Left renal cortex interstitium (tissue), 4 donors: ENCODE measurements at regions not wholly inside any gene's neighbourhood (a gene's known extent, or its start where the extent isn't known, plus 50 kb on each side); places are given as distances from the start of the nearest gene placed in this dataset.

ENCODE experiments used
- DNase-seq, 4 donors: peaks; one replicate each; pipeline ENCODE4 v3.0.0-alpha.2; 2013; ENCODE audit warnings: low read depth in 4 of 4, low spot score in 2 of 4, missing footprints in 1 of 4

DNA sequence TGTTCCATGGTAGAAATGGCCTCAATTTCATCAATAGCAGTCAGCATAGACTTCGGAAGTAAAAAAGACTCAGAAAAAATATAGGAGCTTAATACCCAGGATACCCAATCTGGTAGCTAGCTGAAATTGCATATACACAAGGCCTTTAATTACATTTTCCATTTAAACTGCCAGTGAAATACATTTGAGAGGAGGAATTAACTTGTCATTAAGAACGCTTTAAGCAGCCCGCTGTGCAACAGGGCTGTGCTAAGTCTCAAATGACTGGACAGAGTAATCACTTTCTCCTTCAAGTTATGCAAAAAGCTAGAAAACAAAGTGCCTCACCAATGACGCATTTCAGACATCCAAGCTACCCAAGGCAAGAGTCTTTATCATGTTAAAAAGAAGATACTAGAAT is 558.8 kb downstream of the MBD2 start:
- DNase-seq: no peak

DNA sequence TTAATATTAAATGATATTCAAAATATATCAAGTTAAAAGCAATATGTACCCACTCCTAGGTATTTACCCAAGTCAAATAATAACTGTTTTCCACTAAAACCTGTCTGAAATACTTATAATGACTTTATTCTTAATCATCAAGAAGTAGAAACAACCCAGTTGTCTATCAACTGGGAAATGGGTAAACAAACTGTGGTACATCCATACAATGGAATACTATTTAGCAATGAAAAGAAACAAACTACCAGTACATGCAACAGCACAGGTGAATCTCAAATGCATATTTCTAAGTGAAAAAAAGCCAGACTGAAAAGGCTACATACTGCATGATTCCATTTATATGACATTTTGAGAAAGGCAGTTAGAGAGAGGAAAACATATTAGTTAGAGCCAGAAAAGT is 559.9 kb downstream of the MBD2 start:
- DNase-seq: no peak

DNA sequence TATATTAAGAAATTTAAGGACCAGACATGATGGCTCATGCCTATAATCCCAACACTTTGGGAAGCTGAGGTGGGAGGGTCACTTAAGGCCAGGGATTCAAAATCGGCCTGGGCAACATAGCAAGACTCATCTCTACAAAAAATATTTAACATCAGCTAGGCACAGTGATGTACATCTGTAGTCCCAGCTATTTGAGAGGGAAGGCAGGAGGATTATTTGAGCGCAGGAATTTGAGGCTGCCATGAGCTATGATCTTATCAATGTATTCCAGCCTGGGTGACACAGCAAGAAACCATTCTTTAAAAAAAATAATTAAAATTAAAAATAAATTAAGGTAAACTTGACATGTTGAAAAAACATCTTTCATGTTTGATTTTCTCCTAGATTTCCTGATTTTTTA is 564.2 kb downstream of the MBD2 start:
- DNase-seq: no peak

DNA sequence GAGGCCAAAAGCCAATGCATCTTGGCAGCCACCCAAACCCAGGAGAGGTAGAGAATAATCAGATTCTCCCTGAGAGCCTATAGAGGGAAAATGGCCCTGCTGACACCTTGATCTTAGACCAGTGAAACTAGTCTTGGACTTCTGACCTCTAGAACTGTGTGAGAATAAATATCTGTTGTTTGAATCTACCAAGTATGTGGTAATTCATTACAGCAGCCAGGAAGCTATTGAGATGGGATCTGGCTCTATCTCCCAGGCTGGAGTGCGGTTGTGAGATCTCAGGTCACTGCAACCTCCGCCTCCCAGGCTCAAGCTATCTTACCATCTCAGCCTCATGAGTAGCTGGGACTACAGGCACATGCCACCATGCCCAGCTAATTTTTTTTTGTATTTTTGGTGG is 567.2 kb downstream of the MBD2 start:
- no peak for DNase-seq

DNA sequence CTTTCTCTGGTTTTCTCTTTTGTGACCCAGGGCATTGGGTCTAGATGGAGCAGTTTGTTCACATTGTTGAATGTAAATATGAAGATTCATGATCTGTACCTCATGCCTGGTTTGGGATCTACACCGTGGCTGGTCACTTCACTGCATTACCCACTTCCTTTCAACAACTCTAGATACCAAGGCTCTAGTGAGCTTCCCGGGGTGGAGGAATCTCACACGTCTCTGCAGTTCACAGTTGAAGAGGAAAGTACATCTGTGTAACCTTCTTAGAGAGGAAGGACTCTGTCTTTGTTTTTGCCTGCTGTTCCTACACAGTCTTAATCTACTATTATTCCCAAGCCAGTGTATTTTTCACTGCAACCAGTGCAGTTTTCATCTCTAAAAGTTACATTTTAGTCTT is 574.8 kb downstream of the MBD2 start:
- no peak for DNase-seq

DNA sequence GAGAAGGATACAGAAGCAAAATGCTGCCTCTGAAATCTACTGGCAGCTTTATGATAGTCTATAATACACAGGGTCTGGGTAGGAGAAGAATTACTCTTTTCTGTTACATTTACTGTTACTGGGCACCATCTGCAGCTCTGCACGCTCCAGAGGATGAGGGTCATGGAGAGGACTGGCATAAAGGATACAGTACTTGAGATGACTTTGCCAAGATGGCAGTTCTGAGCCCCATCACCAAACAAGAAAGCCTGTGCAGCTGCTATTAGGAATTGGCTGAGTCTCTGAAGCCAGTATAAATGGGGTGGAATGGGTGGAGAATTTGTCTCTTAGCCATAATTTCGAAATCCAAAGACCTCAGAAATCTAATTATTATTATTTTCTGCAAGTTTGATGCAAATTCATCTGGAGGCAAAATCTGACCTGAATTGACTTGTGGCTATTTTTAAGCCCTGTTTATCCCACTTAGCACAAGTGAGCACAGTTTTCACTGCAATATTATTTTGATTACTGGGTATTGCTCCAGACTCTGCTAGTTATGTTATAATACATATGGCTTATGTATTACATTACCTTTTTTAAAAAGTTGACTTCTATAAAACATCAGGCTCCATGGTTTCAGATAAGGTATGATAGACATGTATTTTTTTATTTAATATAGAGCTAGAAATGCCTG is 579.5 kb downstream of the MBD2 start:
- no peak for DNase-seq

DNA sequence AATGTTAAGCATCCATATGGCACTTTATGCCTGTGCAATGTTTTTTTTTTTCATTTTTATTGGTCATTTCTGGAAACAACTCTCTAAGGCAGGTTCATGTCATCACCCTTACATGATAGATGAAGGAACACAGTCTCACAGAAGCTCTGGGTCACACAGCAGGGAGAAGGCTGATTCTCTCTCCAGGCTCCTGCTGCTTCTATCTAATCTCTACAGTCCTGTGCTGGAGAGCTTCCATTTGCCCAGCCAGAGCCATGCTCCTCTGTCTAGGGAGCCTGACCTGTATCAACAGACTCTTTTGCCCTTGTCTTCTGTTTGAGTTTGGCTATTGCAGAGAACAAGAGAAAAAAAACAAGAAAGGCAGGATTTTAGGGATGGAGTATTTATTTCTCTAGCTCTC is 584.8 kb downstream of the MBD2 start:
- DNase-seq: no peak

DNA sequence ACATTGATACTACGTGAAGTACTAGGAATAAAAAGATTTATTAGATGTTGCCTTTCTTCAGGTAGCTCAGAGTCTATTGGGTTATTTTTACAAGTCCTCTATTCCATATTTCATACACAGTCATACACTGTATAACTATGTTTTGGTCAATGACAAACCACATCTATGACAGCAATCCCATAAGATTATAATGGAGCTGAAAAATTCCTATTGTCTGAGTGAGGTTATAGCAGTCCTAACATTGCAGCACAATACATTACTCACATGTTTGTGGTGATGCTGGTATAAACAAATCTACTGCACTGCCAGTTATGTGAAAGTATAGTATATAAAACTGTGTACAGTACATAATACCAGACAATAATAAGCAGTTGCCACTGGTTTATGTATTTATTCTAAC is 595.1 kb downstream of the MBD2 start:
- no peak for DNase-seq

DNA sequence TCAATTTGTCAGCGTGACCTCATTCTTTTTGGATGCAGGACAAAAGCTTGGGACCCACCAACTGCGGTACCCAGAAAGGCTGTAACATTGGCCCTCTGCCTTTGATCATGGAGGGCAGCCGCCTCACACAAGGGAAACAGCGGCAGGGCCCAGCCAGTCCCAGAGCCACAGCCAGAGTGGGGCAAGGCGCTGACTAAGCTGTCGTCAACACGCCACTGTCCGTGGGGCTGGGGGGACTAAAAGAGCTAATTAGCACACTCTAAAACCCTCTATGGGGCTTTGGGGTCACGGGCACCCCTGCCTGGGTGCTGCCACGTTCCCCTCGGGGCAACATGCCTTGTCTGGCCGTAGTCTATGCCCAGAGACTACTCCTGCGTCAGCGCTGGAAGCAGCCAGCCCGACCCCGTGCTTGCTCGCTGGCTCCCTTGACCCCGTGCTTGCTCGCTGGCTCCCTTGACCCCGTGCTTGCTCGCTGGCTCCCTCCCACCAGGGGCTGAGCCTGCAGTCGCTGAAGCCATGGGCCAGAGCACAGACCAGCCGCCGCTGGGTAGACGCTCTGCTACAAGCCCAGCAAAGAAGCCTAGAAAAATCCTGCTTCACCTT is 598.4 kb downstream of the MBD2 start:
- DNase-seq: no peak

DNA sequence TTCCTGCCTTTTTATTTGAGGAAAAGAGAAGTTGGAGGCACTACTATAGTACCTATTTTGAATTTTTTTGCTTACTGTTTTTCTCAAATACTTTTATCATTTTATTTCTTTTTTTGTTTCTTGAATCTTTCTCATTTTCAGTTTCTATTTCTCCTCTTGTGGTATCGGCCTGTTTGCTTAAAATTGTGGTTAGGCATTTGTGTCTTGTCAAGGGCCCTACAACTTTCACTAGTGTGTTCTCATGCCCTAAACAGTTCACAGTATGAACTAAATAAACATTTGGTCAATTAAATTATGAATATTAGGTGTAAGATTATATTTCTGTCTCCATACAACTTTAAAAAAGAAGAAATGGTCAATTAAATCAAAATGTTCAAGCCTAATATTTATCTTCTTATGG is 613.5 kb downstream of the MBD2 start:
- DNase-seq: no peak

DNA sequence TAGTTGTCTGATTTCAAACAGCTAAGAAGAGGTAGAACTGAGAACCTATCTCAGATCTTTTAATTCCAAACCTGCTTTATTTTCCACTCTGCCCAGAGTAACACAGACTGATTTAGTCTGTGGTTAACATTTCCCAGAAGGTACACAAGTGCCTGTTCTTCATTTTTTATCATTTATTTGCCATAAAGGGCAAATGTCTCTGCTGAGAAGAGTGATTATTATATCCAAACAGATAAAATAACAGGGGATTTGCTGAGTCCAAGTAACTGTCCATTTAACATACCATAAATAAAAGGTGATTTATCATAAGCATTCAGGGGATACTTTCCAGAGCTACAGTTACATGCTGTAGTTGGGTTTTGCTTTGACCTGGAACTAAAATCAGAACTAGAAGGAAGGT is 617.7 kb downstream of the MBD2 start:
- no peak for DNase-seq

DNA sequence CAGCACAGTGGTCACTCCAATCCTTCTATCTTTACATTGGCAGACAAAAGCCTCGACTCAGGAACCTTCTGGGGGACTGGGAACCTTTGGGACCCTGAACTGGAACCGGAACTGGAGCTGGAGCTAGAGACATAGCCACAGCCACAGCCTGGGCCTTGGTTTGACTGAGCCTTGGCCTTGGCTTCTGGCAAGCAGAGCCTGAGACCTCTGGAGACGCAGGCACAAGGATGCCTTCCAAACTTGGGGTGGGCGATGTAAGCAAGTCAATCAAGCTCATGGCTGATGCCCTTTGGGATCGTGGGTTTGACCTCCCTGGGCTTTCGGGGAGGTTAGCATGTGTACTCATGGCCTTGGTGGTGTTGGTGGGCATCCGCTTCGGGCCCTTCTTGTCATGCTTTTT is 619.3 kb downstream of the MBD2 start:
- DNase-seq: no peak

DNA sequence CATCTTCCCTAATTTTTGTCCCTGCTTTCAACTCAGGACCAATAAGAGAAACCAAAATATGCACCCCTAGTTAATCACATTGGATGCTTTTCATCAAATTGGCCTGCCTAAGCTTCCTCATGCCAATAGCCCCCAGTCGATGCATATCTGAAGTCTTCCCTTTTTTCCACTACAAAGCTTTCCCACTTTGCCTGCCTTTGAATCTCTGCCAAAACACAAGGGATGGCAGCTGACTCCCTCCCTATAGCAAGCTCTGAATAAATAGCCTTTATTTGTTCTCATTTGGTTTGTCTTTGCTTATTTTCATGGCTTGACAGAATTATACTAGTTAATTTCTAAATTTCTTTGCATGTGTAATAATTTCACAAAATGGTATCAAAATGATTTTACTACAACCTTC is 621.2 kb downstream of the MBD2 start:
- no peak for DNase-seq

DNA sequence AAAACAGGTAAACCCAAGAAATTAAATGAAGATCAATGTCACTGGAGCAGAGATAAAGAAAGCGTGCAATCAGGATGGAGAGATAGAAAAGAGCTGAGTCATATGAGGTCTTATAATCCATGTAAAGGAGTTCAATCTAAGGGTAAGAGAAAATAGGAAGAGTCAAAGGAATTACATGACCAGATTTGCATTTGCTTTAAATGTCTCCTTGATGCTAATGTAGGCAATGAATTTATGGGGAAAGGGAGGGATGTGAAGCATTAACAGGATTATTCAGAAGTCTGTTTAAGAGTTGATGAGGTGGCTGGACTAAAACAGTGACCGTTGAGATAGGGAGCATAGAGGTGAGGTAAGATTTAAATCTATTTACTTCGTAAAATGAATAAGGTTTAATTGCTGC is 623.1 kb downstream of the MBD2 start:
- no peak for DNase-seq

DNA sequence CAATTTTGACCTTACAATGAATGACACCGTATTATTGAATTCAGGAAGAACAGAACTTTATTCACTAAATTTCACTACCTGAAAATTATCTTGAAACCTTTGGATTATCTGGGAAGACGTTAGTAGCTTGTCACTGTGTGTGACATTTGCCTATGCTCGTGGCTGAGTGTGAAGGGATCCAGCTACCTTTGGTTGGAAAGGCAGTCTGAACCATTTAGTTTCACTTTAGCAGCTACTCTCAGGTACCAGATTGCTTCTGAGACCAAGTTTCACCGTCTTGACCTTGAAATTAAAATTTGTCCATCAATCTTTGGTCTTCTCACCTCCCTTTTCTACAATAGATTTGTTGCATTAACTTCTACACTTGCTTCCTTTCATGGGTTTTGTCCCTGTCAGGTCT is 637.5 kb downstream of the MBD2 start:
- no peak for DNase-seq
